Ovary (tissue), 7 donors: ENCODE measurements at regions not wholly inside any gene's neighbourhood (a gene's known extent, or its start where the extent isn't known, plus 50 kb on each side); places are given as distances from the start of the nearest gene placed in this dataset.

ENCODE experiments used
- DNase-seq, 5 donors: peaks; one replicate each; pipeline ENCODE4 v3.0.0-alpha.2; 2019 to 2020
- H3K27ac ChIP-seq, 2 donors: fragments of 200-600 bp; one replicate each; pipeline versions ENCODE4 v1.5.1 to v1.8.0; 2019 to 2022
- H3K27me3 ChIP-seq: fragments of 200-600 bp; one replicate; pipeline ENCODE4 v1.8.0; 2022
- H3K36me3 ChIP-seq: fragments of 200-600 bp; sonication (generic); one replicate; pipeline ENCODE4 v1.5.1; 2019
- H3K4me1 ChIP-seq: one replicate; pipeline ENCODE4 v1.8.1; 2013; ENCODE audit warnings: mild to moderate bottlenecking, moderate library complexity; ENCODE audit not compliant: insufficient read depth
- H3K4me3 ChIP-seq: fragments of 200-600 bp; sonication (generic); one replicate; pipeline ENCODE4 v1.5.1; 2017
- H3K9me3 ChIP-seq, 2 donors: fragments of 200-600 bp in 1 of 2; sonication (generic) in 1 of 2; one replicate each; pipeline versions ENCODE4 v1.5.1 to v1.8.1; 2013 to 2019; ENCODE audit warnings: mild to moderate bottlenecking in 1 of 2, moderate library complexity in 1 of 2
- CTCF ChIP-seq, 3 donors: fragments of 450-650 bp in 2 of 3; fragments of 200-600 bp in 1 of 3; IDR thresholded peaks; one replicate each; pipeline versions ENCODE4 v1.5.1 to v1.8.0; 2016 to 2022; ENCODE audit warnings: antibody characterized with exemption in 3 of 3, mild to moderate bottlenecking in 1 of 3
- EP300 ChIP-seq: sonication (generic); formaldehyde crosslinking; IDR thresholded peaks from one replicate; pipeline ENCODE4 v1.6.1; 2017; ENCODE audit warnings: antibody characterized with exemption
- POLR2A ChIP-seq: fragments of 450-650 bp; IDR thresholded peaks from one replicate; pipeline ENCODE4 v1.6.1; 2017; ENCODE audit warnings: antibody characterized with exemption, mild to moderate bottlenecking, moderate library complexity
- WGBS, 3 donors: extraction: QIAGEN DNeasy Blood & Tissue Kit in 1 of 3; methylation state at CpG; one replicate each; pipeline versions ENCODE4 v1.1.5 to v1.1.7; 2013 to 2017; 5-methylcytosine and 5-hydroxymethylcytosine counted together
- intact Hi-C, 4 donors: fragments of 100-400 bp; cut with DNase I; formaldehyde crosslinking; loops; one replicate each; pipeline versions ENCODE4 v1.11.0 to v1.15.1; 2022 to 2023
- donor health status: DM: no; HTN: no; CAD: no; lungs with moderate emphysema.
- donor health status: DM: no; HTN: no; CAD: no.
- donor health status: Bipolar disorder and iron deficiency.
- donor health status: DM: no; HTN: no; CAD: no.
- donor health status: DM: yes; HTN: yes; CAD: no.

DNA sequence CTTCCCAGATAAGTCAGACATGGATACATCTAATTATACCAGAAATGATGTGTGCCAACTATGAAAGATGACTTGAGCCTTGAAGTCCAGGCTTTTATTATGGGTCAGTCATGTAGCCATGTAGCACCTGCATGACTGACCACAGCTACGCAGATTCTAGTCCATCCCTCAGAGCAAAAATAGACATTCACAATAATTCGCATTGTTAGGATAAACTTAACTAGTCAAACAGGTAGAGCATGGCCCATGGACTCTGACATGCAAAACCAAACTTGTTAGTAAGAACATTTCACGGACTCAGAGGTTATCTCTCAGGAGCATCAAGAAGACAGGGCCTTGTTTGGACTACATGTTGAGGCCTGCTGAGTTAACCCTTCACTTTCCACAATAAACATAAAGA lies 132.6 kb downstream of the PWWP3B start:
- DNase-seq = no peak
- Histone ChIP-seq H3K4me3 (no peak overlapping the region), H3K36me3 (no peaks in the 10 kb centered on the region), H3K9me3 (no peaks in the 10 kb centered on the region), H3K27ac (no peak overlapping the region), H3K27me3 (no peaks in the 10 kb centered on the region), H3K4me1 (no peaks in the 10 kb centered on the region)
- 68 to 73% (median 71%) methylated on average over 3 of the region's 3 CpGs for WGBS, 3 donors
- intact Hi-C loops = no loop called here
- TF ChIP-seq CTCF (IDR thresholded peaks at IDR 0.05) (no peak), EP300 (no peak), POLR2A (no peak)

DNA sequence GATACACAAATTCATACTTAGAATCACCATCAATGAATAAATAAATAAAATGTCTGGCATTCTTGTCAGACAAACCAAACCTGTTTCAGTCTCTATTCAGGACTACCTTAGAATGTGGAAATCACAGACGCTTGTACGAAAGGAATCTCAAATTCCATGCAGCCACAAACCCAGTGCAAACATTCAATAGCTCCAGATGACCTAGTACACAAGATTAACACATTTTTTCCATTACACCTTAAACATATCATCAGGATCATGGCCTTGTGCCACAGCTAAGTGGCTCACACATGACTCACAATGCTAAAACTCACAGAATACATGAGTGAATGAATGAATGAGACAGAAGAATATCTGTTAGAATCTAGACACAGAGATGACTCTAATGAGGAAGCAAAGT lies 134.2 kb downstream of the PWWP3B start:
- H3K27ac ChIP-seq = no peak overlapping the region
- H3K9me3 ChIP-seq = no peaks in the 10 kb centered on the region
- TF ChIP-seq CTCF (IDR thresholded peaks at IDR 0.05) = no peak
- no peak for TF ChIP-seq POLR2A
- TF ChIP-seq EP300 = no peak
- H3K4me3 ChIP-seq = no peak overlapping the region
- H3K27me3 ChIP-seq = no peaks in the 10 kb centered on the region
- intact Hi-C loops = no loop called here
- WGBS, 3 donors = 66 to 79% (median 67%) methylated on average over 2 of the region's 2 CpGs
- H3K4me1 ChIP-seq = no peaks in the 10 kb centered on the region
- DNase-seq = no peak
- H3K36me3 ChIP-seq = no peaks in the 10 kb centered on the region

- H3K4me3 ChIP-seq = no peak overlapping the region
- no peaks in the 10 kb centered on the region for H3K27me3 ChIP-seq
- no peaks in the 10 kb centered on the region for H3K36me3 ChIP-seq
- no peak for DNase-seq
- WGBS, 3 donors = 82 to 84% (median 84%) methylated on average over 7 of the region's 7 CpGs
- TF ChIP-seq POLR2A = no peak
- TF ChIP-seq CTCF (IDR thresholded peaks at IDR 0.05) = no peak
- TF ChIP-seq EP300 = no peak
- H3K27ac ChIP-seq = no peak overlapping the region
- H3K4me1 ChIP-seq = no peaks in the 10 kb centered on the region
- no peaks in the 10 kb centered on the region for H3K9me3 ChIP-seq
- intact Hi-C loops = no loop called here
These were observed 138.4 kb downstream of the PWWP3B start for GRCh38 chrX:106306391-106306947.

- H3K36me3 ChIP-seq = no peaks in the 10 kb centered on the region
- DNase-seq = no peak
- H3K4me1 ChIP-seq = no peaks in the 10 kb centered on the region
- H3K4me3 ChIP-seq = no peak overlapping the region
- TF ChIP-seq POLR2A (no peak), CTCF (IDR thresholded peaks at IDR 0.05) (no peak), EP300 (no peak)
- intact Hi-C loops = no loop called here
- no peaks in the 10 kb centered on the region for H3K9me3 ChIP-seq
- no peaks in the 10 kb centered on the region for H3K27me3 ChIP-seq
- no peak overlapping the region for H3K27ac ChIP-seq
These were observed 155.3 kb downstream of the PWWP3B start for GRCh38 chrX:106323357-106323756.
